Lung (tissue), 11 donors: ENCODE measurements at regions not wholly inside any gene's neighbourhood (a gene's known extent, or its start where the extent isn't known, plus 50 kb on each side); places are given as distances from the start of the nearest gene placed in this dataset.

ENCODE experiments used
- ATAC-seq: fragments of 200-7000 bp; cut with Tn5 transposase; one replicate; pipeline ENCODE4 v1.9.1; 2020; ENCODE audit warnings: moderate number of reproducible peaks; ENCODE audit not compliant: insufficient read depth, low FRiP score
- DNase-seq, 3 donors: peaks; one replicate each; pipeline ENCODE4 v3.0.0-alpha.2; 2013 to 2017
- H3K27ac ChIP-seq, 2 donors: one replicate each; pipeline ENCODE4 v1.5.1; 2013; ENCODE audit warnings: mild to moderate bottlenecking in 2 of 2, moderate library complexity in 2 of 2, control low read depth in 1 of 2, inconsistent platforms in 1 of 2, low read depth in 1 of 2, low read length in 1 of 2
- H3K27me3 ChIP-seq, 3 donors: one replicate each; pipeline ENCODE4 v1.5.1; 2013; ENCODE audit warnings: low read length in 2 of 3; ENCODE audit not compliant: control insufficient read depth in 3 of 3, insufficient read depth in 3 of 3
- H3K36me3 ChIP-seq, 4 donors: one replicate each; pipeline ENCODE4 v1.5.1; 2013; ENCODE audit warnings: low read length in 4 of 4, mild to moderate bottlenecking in 1 of 4, moderate library complexity in 1 of 4; ENCODE audit not compliant: control insufficient read depth in 4 of 4, insufficient read depth in 4 of 4
- H3K4me1 ChIP-seq, 5 donors: one replicate each; pipeline ENCODE4 v1.5.1; 2013; ENCODE audit warnings: low read length in 5 of 5, mild to moderate bottlenecking in 2 of 5, moderate library complexity in 1 of 5; ENCODE audit not compliant: control insufficient read depth in 5 of 5, insufficient read depth in 5 of 5
- H3K4me3 ChIP-seq: one replicate; pipeline ENCODE4 v1.5.1; 2013; ENCODE audit warnings: mild to moderate bottlenecking, control low read depth, moderate library complexity
- H3K9ac ChIP-seq, 2 donors: one replicate each; pipeline ENCODE4 v1.5.1; 2013; ENCODE audit warnings: low read length in 2 of 2, control low read depth in 1 of 2; ENCODE audit not compliant: insufficient read depth in 1 of 2
- H3K9me3 ChIP-seq, 4 donors: one replicate each; pipeline ENCODE4 v1.5.1; 2013; ENCODE audit warnings: low read length in 3 of 4, mild to moderate bottlenecking in 1 of 4, moderate library complexity in 1 of 4; ENCODE audit not compliant: control insufficient read depth in 4 of 4, insufficient read depth in 3 of 4
- WGBS, 2 donors: extraction: QIAGEN DNeasy Blood & Tissue Kit; methylation state at CpG; one replicate each; pipeline ENCODE4 v1.1.7; 2013; 5-methylcytosine and 5-hydroxymethylcytosine counted together
- TF ChIP-seq, protein P1 (sequence below): IDR thresholded peaks from 2 replicates; pipeline ENCODE4 v1.5.1; 2012; ENCODE audit warnings: mild to moderate bottlenecking; ENCODE audit errors: control extremely low read depth, extremely low read depth
- donor health status: control.
- donor health status: control.
- donor health status: Bipolar disorder and iron deficiency.
- donor health status: healthy.
- donor health status: DM: yes; HTN: yes; CAD: no.

DNA sequence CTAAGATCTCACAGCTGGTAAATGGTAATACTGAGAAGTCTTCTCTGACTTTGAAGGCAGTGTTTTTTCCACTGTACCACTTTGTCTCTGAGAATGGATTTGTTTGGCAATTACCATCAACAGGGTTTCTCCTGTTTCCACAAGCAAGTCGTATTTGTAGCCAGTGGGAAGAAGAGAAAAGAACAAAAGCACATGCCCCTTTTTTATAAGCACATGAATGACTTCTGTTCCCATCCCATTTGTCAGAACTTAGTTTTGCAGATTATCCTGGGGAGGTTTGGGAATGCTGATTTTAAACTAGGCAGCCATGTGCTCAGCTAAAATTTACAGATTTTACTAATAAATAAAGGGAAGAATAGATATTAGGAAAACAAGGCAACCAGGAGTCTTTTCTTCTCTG, 92.9 kb upstream of the ZSWIM2 start:
- WGBS, 2 donors = 74 to 75% methylated on average over 1 of the region's 1 CpG
- Histone ChIP-seq H3K9me3 (no peaks in the 10 kb centered on the region), H3K27me3 (no peaks in the 10 kb centered on the region), H3K36me3 (no peaks in the 10 kb centered on the region), H3K27ac (no peak overlapping the region), H3K4me3 (no peak overlapping the region), H3K9ac (no peak overlapping the region), H3K4me1 (no peaks in the 10 kb centered on the region)
- TF ChIP-seq, protein P1, sequence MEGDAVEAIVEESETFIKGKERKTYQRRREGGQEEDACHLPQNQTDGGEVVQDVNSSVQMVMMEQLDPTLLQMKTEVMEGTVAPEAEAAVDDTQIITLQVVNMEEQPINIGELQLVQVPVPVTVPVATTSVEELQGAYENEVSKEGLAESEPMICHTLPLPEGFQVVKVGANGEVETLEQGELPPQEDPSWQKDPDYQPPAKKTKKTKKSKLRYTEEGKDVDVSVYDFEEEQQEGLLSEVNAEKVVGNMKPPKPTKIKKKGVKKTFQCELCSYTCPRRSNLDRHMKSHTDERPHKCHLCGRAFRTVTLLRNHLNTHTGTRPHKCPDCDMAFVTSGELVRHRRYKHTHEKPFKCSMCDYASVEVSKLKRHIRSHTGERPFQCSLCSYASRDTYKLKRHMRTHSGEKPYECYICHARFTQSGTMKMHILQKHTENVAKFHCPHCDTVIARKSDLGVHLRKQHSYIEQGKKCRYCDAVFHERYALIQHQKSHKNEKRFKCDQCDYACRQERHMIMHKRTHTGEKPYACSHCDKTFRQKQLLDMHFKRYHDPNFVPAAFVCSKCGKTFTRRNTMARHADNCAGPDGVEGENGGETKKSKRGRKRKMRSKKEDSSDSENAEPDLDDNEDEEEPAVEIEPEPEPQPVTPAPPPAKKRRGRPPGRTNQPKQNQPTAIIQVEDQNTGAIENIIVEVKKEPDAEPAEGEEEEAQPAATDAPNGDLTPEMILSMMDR = no peak
- DNase-seq = no peak
- no peak for ATAC-seq

DNA sequence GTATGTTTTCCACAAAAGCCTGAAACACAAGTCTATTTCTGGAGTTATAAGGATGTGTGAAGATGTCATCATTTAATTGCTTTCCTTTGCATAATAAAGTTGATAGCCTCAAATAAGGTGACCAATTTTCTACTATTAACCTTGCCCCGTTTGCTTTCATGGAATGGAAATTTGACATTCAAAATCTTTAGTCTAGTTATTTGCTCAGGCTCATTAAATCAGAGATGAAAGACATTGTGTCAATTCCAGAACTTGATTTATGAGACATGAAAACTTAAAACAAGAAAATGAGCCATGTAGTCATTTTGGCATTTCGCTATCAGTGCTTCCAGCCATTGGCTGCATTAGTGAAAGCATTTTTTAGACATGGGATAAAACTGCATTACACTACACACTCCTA, 91.5 kb upstream of the ZSWIM2 start:
- WGBS, 2 donors = 79 to 87% methylated on average over 2 of the region's 2 CpGs
- Histone ChIP-seq H3K27ac (no peak overlapping the region), H3K4me1 (no peaks in the 10 kb centered on the region), H3K9me3 (no peaks in the 10 kb centered on the region), H3K4me3 (no peak overlapping the region), H3K36me3 (no peaks in the 10 kb centered on the region), H3K27me3 (no peaks in the 10 kb centered on the region), H3K9ac (no peak overlapping the region)
- DNase-seq (no peak), ATAC-seq (no peak)
- TF ChIP-seq, protein P1 = no peak

DNA sequence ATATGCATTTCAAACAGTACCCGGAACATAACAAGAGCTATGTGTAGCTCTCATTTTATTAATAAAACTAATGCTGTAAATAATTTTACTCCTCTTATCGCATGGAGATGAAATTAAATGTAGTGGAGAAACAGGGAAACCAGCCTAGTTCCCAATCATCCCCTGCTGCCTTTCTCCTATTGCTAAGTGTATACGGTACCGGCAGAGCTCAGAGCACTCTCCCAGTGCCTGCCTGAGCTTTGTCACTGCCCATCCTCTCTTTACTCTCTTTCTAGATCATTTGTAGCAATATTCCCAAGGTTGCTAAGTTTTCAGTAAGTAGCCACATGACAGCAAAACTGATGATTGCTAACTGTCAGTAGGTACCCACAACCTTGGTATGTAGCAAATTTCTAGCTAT, 85.5 kb upstream of the ZSWIM2 start:
- WGBS, 2 donors = 91 to 98% methylated on average over 4 of the region's 4 CpGs
- Histone ChIP-seq H3K9ac (no peak overlapping the region), H3K4me3 (no peak overlapping the region), H3K27me3 (no peaks in the 10 kb centered on the region), H3K4me1 (no peaks in the 10 kb centered on the region), H3K36me3 (no peaks in the 10 kb centered on the region), H3K9me3 (peaks cover 0 to 2% (median 0%) of the 10 kb centered on the region in 4 donors), H3K27ac (no peak overlapping the region)
- TF ChIP-seq, protein P1 = no peak
- no peak for ATAC-seq
- DNase-seq = no peak

DNA sequence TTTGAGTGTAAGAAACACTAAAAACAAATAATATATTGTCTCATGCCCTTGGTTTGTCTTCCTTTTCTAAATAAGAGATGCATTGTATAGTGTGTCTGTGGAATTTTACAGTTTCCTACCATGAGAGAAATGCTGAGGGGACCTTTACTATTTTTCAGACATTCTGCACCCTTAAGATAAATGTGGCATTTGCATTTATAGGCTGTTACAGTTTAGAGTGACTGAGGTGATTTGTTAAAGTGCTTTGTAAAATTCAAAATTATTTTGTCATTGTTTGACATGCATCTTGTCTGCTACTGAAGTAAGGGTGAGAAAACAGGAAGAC, 78.9 kb upstream of the ZSWIM2 start:
- no peaks in the 10 kb centered on the region for H3K27me3 ChIP-seq
- H3K36me3 ChIP-seq = no peaks in the 10 kb centered on the region
- no peak overlapping the region for H3K9ac ChIP-seq
- H3K9me3 ChIP-seq = no peaks in the 10 kb centered on the region
- ATAC-seq (no peak), DNase-seq (no peak)
- H3K4me3 ChIP-seq = no peak overlapping the region
- H3K4me1 ChIP-seq = no peaks in the 10 kb centered on the region
- TF ChIP-seq, protein P1 = no peak
- H3K27ac ChIP-seq = no peak overlapping the region
